CD4-positive, alpha-beta T cell treated with Interleukin-6 for 4 hours (primary cell): ENCODE measurements at regions not wholly inside any gene's neighbourhood (a gene's known extent, or its start where the extent isn't known, plus 50 kb on each side); places are given as distances from the start of the nearest gene placed in this dataset.
"Not testable (repeated sequence)": the region's sequence is repeated elsewhere in the genome, so short reads cannot be mapped to it uniquely, and the experiment has no call there.

Experiments
- DNase-seq: peaks from one replicate; pipeline ENCODE4 v3.0.0-alpha.2; 2020; ENCODE audit warnings: mixed read lengths

- DNase-seq: no peak
Observed at GRCh38 chr7:55261386-55261770, 103.8 kb upstream of the LANCL2 start.

GRCh38 chr7:55265328-55265727 lies 99.8 kb upstream of the LANCL2 start:
- not testable (repeated sequence) for DNase-seq

GRCh38 chr7:55265836-55266642 lies 99.1 kb upstream of the LANCL2 start:
- no peak for DNase-seq

- no peak for DNase-seq
Observed at GRCh38 chr7:55271069-55271626, 94.0 kb upstream of the LANCL2 start.

- no peak for DNase-seq
Observed at GRCh38 chr7:55271661-55272060, 93.5 kb upstream of the LANCL2 start.

GRCh38 chr7:55272328-55272727 lies 92.8 kb upstream of the LANCL2 start:
- no peak for DNase-seq

- no peak for DNase-seq
Observed at GRCh38 chr7:55273186-55273980, 91.8 kb upstream of the LANCL2 start.

GRCh38 chr7:55274156-55274555 lies 91.0 kb upstream of the LANCL2 start:
- DNase-seq: no peak

- no peak for DNase-seq
Observed at GRCh38 chr7:55275291-55276200, 89.6 kb upstream of the LANCL2 start.

GRCh38 chr7:55276572-55277295 lies 88.4 kb upstream of the LANCL2 start:
- no peak for DNase-seq

- DNase-seq: no peak
Observed at GRCh38 chr7:55277916-55278315, 87.2 kb upstream of the LANCL2 start.

GRCh38 chr7:55278321-55278720 lies 86.8 kb upstream of the LANCL2 start:
- DNase-seq: no peak

GRCh38 chr7:55279080-55279845 lies 85.9 kb upstream of the LANCL2 start:
- no peak for DNase-seq

- peak; percentile 67 for DNase-seq
Observed at GRCh38 chr7:55280031-55280454, 85.1 kb upstream of the LANCL2 start.

- DNase-seq: no peak
Observed at GRCh38 chr7:55285665-55286064, 79.5 kb upstream of the LANCL2 start.

GRCh38 chr7:55286666-55287065 lies 78.5 kb upstream of the LANCL2 start:
- no peak for DNase-seq

- DNase-seq: no peak
Observed at GRCh38 chr7:55288070-55288824, 76.9 kb upstream of the LANCL2 start.

- DNase-seq: no peak
Observed at GRCh38 chr7:55296070-55296469, 69.1 kb upstream of the LANCL2 start.

- DNase-seq: no peak
Observed at GRCh38 chr7:55299273-55299967, 65.7 kb upstream of the LANCL2 start.

GRCh38 chr7:55303220-55303619 lies 61.9 kb upstream of the LANCL2 start:
- no peak for DNase-seq
